ENCODE measurements at regions not wholly inside any gene's neighbourhood (a gene's known extent, or its start where the extent isn't known, plus 50 kb on each side); places are given as distances from the start of the nearest gene placed in this dataset.
A peak's percentile ranks its signal among the peaks of the same experiment; 100 is the strongest.

- Mint-ChIP-seq H3K9me3 (ENCODE audit: low read depth) (peaks cover 14% of the 10 kb centered on the region), H3K4me3 (ENCODE audit: low read depth) (no peak overlapping the region), H3K4me1 (ENCODE audit: low read depth) (peaks cover 2% of the 10 kb centered on the region), H3K27me3 (peaks cover 14% of the 10 kb centered on the region), H3K36me3 (ENCODE audit: insufficient read depth) (no peaks in the 10 kb centered on the region), H3K27ac (no peak overlapping the region)
- TF ChIP-seq CTCF (IDR thresholded peaks at IDR 0.05; ENCODE audit: unreplicated experiment), result no peak
- no peak for DNase-seq (ENCODE audit: low spot score, unreplicated experiment)
Observed at GRCh38 chr5:7000310-7000709, 287.1 kb downstream of the TENT4A start.

GRCh38 chr5:7010591-7010990, 297.4 kb downstream of the TENT4A start:
- H3K36me3 Mint-ChIP-seq (ENCODE audit: insufficient read depth), result no peaks in the 10 kb centered on the region
- peaks cover 30% of the 10 kb centered on the region for H3K27me3 Mint-ChIP-seq

GRCh38 chr5:7012057-7012456, 298.8 kb downstream of the TENT4A start:
- peaks cover 15% of the 10 kb centered on the region for H3K27me3 Mint-ChIP-seq
- no peak for TF ChIP-seq CTCF (IDR thresholded peaks at IDR 0.05; ENCODE audit: unreplicated experiment)
- no peaks in the 10 kb centered on the region for H3K9me3 Mint-ChIP-seq (ENCODE audit: low read depth)
- no peaks in the 10 kb centered on the region for H3K4me1 Mint-ChIP-seq (ENCODE audit: low read depth)
- DNase-seq (ENCODE audit: low spot score, unreplicated experiment), result no peak
- H3K27ac Mint-ChIP-seq, result no peak overlapping the region
- no peaks in the 10 kb centered on the region for H3K36me3 Mint-ChIP-seq (ENCODE audit: insufficient read depth)
- H3K4me3 Mint-ChIP-seq (ENCODE audit: low read depth), result no peak overlapping the region

More at GRCh38 chr5:7010591-7010990, 297.4 kb downstream of the TENT4A start:
- no peak for TF ChIP-seq CTCF (IDR thresholded peaks at IDR 0.05; ENCODE audit: unreplicated experiment)
- no peak overlapping the region for H3K4me3 Mint-ChIP-seq (ENCODE audit: low read depth)
- no peak overlapping the region for H3K27ac Mint-ChIP-seq
- DNase-seq (ENCODE audit: low spot score, unreplicated experiment), result peak; percentile 34
- H3K4me1 Mint-ChIP-seq (ENCODE audit: low read depth), result no peaks in the 10 kb centered on the region
- H3K9me3 Mint-ChIP-seq (ENCODE audit: low read depth), result no peaks in the 10 kb centered on the region

GRCh38 chr5:7014611-7015010, 301.4 kb downstream of the TENT4A start:
- no peak for TF ChIP-seq CTCF (IDR thresholded peaks at IDR 0.05; ENCODE audit: unreplicated experiment)
- peaks cover 3% of the 10 kb centered on the region for H3K27me3 Mint-ChIP-seq
- no peaks in the 10 kb centered on the region for H3K9me3 Mint-ChIP-seq (ENCODE audit: low read depth)
- DNase-seq (ENCODE audit: low spot score, unreplicated experiment), result no peak
- H3K27ac Mint-ChIP-seq, result no peak overlapping the region
- no peak overlapping the region for H3K4me3 Mint-ChIP-seq (ENCODE audit: low read depth)
- H3K4me1 Mint-ChIP-seq (ENCODE audit: low read depth), result no peaks in the 10 kb centered on the region
- H3K36me3 Mint-ChIP-seq (ENCODE audit: insufficient read depth), result no peaks in the 10 kb centered on the region

GRCh38 chr5:7015586-7016256, 302.5 kb downstream of the TENT4A start:
- peak; percentile 44 for TF ChIP-seq CTCF (IDR thresholded peaks at IDR 0.05; ENCODE audit: unreplicated experiment)
- H3K4me1 Mint-ChIP-seq (ENCODE audit: low read depth), result no peaks in the 10 kb centered on the region
- DNase-seq (ENCODE audit: low spot score, unreplicated experiment), result no peak
- no peak overlapping the region for H3K27ac Mint-ChIP-seq
- no peak overlapping the region for H3K4me3 Mint-ChIP-seq (ENCODE audit: low read depth)
- peaks cover 3% of the 10 kb centered on the region for H3K27me3 Mint-ChIP-seq
- H3K36me3 Mint-ChIP-seq (ENCODE audit: insufficient read depth), result no peaks in the 10 kb centered on the region
- peaks cover 4% of the 10 kb centered on the region for H3K9me3 Mint-ChIP-seq (ENCODE audit: low read depth)

All from progenitor cell of endocrine pancreas (in vitro differentiated cells).